ENCODE measurements at regions not wholly inside any gene's neighbourhood (a gene's known extent, or its start where the extent isn't known, plus 50 kb on each side); places are given as distances from the start of the nearest gene placed in this dataset.

DNA sequence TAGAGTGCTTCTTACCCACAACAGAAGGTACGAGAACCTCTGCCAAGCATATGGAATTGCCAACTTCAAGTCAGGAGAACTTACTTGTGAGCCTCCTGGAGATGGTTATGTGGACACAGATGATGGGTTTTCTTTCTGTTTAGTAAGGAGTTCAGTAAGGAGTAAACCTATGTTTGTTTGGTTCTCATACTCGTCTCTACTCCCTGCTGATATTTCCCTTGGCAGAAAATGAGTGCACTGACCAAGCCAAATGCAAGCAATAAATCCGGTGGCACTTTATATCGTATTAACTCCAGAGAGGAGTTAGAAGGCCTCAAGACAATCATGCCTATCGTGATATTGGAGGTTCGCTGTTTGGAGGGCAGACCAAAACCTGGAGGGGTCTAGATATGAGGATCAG, 83.2 kb upstream of the CYP1B1 start:
- H3K36me3 ChIP-seq (ENCODE audit: control insufficient read depth in 1 of 2, insufficient read depth in 2 of 2, low read length in 2 of 2) = no peaks in the 10 kb centered on the region
- H3K27me3 ChIP-seq (ENCODE audit: low read depth, low read length) = no peaks in the 10 kb centered on the region
- no peak overlapping the region for H3K4me3 ChIP-seq (ENCODE audit: low read depth in 1 of 2, low read length in 2 of 2)
- H3K9me3 ChIP-seq (ENCODE audit: control insufficient read depth in 1 of 2, low read length in 2 of 2) = no peaks in the 10 kb centered on the region
- peak overlapping the region; percentile 57 for H3K27ac ChIP-seq (ENCODE audit: low read length)
- no peaks in the 10 kb centered on the region for H3K4me1 ChIP-seq (ENCODE audit: control insufficient read depth in 1 of 2, insufficient read depth in 2 of 2, low read length in 2 of 2)

DNA sequence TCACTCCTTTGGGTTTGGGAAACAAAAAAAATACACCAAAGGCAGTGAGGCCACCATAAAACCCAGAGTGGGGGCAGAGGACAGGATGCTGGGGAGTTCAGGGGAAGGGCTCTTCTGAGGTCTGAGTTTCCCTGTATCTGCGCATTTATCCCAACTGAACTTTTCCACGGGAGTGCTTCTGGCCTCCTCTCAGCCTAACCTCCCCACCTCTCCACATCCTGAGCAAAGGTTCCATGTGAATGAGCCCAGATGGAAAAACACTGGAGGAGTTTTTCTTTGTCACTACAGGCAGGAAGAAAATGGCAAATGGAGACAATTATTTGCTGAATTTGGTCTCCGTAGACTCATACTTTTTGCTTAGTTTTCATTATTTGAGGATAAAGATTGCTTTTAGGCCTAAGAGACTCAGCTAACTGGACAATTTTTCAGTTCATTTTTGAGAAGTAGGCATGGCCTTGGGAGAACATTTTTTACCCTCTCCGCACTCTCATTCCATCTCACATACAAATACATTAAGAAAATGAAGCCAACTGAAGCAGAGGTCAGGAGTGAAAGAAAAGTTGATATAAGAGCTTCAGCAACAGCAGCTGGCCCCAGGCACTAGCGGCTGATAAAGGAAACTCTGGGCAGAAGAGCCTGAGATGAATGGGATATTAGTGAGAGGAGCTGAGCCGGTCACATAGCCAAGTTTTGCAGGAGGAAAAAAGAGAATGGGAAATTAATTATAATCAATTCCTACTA, 82.6 kb upstream of the CYP1B1 start:
- H3K4me3 ChIP-seq (ENCODE audit: low read depth in 1 of 2, low read length in 2 of 2) = no peak overlapping the region
- H3K27ac ChIP-seq (ENCODE audit: low read length) = peak overlapping the region; percentile 57
- no peaks in the 10 kb centered on the region for H3K9me3 ChIP-seq (ENCODE audit: control insufficient read depth in 1 of 2, low read length in 2 of 2)
- no peaks in the 10 kb centered on the region for H3K36me3 ChIP-seq (ENCODE audit: control insufficient read depth in 1 of 2, insufficient read depth in 2 of 2, low read length in 2 of 2)
- H3K27me3 ChIP-seq (ENCODE audit: low read depth, low read length) = no peaks in the 10 kb centered on the region
- no peaks in the 10 kb centered on the region for H3K4me1 ChIP-seq (ENCODE audit: control insufficient read depth in 1 of 2, insufficient read depth in 2 of 2, low read length in 2 of 2)

DNA sequence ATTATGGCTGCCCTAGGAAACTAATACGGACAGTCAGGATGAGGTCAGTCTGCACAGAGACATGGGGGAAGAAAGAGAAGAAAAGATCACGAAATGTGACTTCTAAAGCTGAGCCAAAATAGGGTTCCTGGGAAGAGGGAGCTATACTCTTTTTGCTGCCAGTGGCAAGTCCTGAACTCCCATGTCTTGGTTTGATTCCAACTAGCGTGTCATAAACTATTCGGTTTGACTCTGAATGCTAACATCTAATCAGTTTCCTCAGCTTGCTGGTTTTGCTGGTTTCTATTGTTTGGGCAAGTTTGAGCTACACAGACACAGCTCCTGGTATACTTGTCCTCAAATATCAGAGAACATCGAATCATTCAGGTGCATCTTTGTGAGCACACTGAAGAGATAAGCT, 80.5 kb upstream of the CYP1B1 start:
- no peak overlapping the region for H3K4me3 ChIP-seq (ENCODE audit: low read depth in 1 of 2, low read length in 2 of 2)
- no peak overlapping the region for H3K27ac ChIP-seq (ENCODE audit: low read length)
- no peaks in the 10 kb centered on the region for H3K9me3 ChIP-seq (ENCODE audit: control insufficient read depth in 1 of 2, low read length in 2 of 2)
- H3K4me1 ChIP-seq (ENCODE audit: control insufficient read depth in 1 of 2, insufficient read depth in 2 of 2, low read length in 2 of 2) = no peaks in the 10 kb centered on the region
- H3K27me3 ChIP-seq (ENCODE audit: low read depth, low read length) = no peaks in the 10 kb centered on the region
- no peaks in the 10 kb centered on the region for H3K36me3 ChIP-seq (ENCODE audit: control insufficient read depth in 1 of 2, insufficient read depth in 2 of 2, low read length in 2 of 2)

DNA sequence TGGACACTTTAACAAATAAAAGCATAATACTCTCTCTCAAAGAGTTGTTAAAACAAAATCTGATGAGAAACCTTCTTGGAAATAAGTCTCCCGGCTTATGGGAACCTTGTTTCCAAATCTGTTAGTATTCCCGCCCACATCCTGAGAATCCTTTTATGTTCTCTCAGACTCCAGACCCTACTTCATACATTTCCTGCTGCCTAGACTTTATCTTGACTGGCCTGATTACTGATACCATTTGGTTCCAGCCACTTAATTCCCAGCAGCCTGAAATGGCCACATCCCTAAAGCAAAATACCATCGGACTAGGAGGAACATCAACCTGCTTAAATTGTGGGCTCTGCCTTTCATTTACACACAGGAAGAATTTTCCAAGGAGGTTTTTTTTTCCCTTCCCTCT, 79.1 kb upstream of the CYP1B1 start:
- no peaks in the 10 kb centered on the region for H3K4me1 ChIP-seq (ENCODE audit: control insufficient read depth in 1 of 2, insufficient read depth in 2 of 2, low read length in 2 of 2)
- no peaks in the 10 kb centered on the region for H3K36me3 ChIP-seq (ENCODE audit: control insufficient read depth in 1 of 2, insufficient read depth in 2 of 2, low read length in 2 of 2)
- no peak overlapping the region for H3K27ac ChIP-seq (ENCODE audit: low read length)
- H3K27me3 ChIP-seq (ENCODE audit: low read depth, low read length) = no peaks in the 10 kb centered on the region
- H3K9me3 ChIP-seq (ENCODE audit: control insufficient read depth in 1 of 2, low read length in 2 of 2) = no peaks in the 10 kb centered on the region
- no peak overlapping the region for H3K4me3 ChIP-seq (ENCODE audit: low read depth in 1 of 2, low read length in 2 of 2)

DNA sequence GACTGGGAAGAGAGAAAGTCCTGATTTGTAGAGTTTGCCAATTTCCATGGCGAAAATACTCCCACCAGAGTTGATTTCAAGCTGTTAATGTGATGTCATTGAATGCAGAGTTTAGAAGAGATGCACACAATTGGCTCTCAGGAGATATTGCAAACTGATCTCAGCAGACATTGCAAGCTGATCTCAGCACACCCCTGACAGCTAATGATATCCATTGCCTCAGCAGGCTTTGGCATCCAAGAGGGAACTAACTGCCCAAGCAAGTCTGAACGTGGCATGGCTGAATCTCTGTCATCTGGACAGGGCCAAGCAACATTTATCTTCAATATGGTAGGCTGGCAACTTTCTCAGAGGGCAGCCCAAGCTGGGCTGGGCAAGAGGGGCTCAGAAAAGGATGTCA, 78.4 kb upstream of the CYP1B1 start:
- no peaks in the 10 kb centered on the region for H3K36me3 ChIP-seq (ENCODE audit: control insufficient read depth in 1 of 2, insufficient read depth in 2 of 2, low read length in 2 of 2)
- no peak overlapping the region for H3K4me3 ChIP-seq (ENCODE audit: low read depth in 1 of 2, low read length in 2 of 2)
- no peak overlapping the region for H3K27ac ChIP-seq (ENCODE audit: low read length)
- H3K4me1 ChIP-seq (ENCODE audit: control insufficient read depth in 1 of 2, insufficient read depth in 2 of 2, low read length in 2 of 2) = no peaks in the 10 kb centered on the region
- H3K9me3 ChIP-seq (ENCODE audit: control insufficient read depth in 1 of 2, low read length in 2 of 2) = no peaks in the 10 kb centered on the region
- H3K27me3 ChIP-seq (ENCODE audit: low read depth, low read length) = no peaks in the 10 kb centered on the region

DNA sequence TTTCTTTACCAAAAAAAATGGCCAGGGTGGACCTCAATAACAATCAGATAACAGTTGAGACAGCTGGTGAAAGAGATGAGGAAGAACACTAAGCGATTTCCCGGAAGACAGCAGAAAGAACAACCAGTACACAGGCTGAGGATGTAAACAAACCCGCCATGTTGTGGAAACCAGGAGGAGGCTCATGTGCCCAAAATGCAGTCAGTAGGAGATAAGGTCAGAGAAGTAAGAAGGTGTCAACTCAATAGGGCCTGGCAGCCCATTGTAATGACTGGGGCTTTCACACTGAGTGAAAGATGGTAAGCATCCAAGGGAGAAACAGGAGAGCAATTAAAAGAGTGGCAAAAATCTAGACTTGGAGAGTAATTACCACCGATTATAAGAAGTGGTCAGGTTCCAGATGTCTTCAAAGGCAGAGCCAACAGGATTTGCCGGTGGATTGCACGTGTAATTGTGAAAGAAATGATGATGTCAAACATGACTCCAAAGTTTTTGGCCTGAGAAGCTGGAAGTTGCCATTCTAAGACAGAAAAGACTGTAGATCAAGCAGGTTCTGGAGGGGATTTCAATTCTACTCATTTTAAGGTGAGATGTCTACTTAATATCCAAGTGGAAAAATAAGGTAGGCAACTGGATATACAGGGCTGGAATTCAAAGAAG, 77.7 kb upstream of the CYP1B1 start:
- no peak overlapping the region for H3K4me3 ChIP-seq (ENCODE audit: low read depth in 1 of 2, low read length in 2 of 2)
- H3K4me1 ChIP-seq (ENCODE audit: control insufficient read depth in 1 of 2, insufficient read depth in 2 of 2, low read length in 2 of 2) = no peaks in the 10 kb centered on the region
- no peaks in the 10 kb centered on the region for H3K9me3 ChIP-seq (ENCODE audit: control insufficient read depth in 1 of 2, low read length in 2 of 2)
- H3K36me3 ChIP-seq (ENCODE audit: control insufficient read depth in 1 of 2, insufficient read depth in 2 of 2, low read length in 2 of 2) = no peaks in the 10 kb centered on the region
- no peak overlapping the region for H3K27ac ChIP-seq (ENCODE audit: low read length)
- H3K27me3 ChIP-seq (ENCODE audit: low read depth, low read length) = no peaks in the 10 kb centered on the region

DNA sequence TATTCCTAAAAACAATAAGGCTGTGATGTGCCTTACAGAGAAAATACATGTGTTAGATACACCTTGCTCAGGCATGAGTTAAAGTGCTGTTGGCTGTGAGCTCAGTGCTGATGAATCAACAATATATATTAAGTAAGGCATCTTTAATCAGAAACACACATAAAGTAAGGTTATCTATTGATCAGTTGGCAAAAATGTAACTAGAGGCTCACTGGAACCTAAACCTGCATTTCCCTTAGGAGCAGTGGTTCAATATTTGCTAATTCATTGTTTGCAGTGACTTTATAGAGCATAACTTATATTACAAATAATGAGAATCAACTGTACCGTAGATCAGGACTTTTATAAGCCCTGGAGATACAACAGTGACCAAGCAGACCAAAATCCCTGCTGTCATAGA, 77.0 kb upstream of the CYP1B1 start:
- Histone ChIP-seq H3K27me3 (ENCODE audit: low read depth, low read length) (no peaks in the 10 kb centered on the region), H3K4me1 (ENCODE audit: control insufficient read depth in 1 of 2, insufficient read depth in 2 of 2, low read length in 2 of 2) (no peaks in the 10 kb centered on the region), H3K4me3 (ENCODE audit: low read depth in 1 of 2, low read length in 2 of 2) (no peak overlapping the region), H3K27ac (ENCODE audit: low read length) (no peak overlapping the region), H3K9me3 (ENCODE audit: control insufficient read depth in 1 of 2, low read length in 2 of 2) (no peaks in the 10 kb centered on the region), H3K36me3 (ENCODE audit: control insufficient read depth in 1 of 2, insufficient read depth in 2 of 2, low read length in 2 of 2) (no peaks in the 10 kb centered on the region)

DNA sequence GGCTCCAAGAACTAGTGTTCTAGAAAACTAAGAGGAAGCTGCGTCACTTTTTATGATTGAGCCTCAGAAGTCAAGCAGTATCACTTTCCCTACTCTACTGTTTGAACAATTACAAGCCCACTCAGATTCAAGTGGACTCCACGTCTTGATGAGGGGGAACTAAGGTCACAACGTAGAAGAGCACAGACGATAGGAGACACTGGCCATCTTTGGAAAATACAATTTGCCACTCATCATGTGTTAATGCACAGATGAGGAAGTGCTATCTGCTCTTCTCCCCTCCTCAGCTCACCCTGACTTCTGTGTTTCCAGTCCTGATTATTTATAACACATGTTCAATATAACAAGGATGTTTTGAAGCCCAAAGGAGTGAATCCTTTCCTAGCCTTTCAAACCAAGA, 76.1 kb upstream of the CYP1B1 start:
- H3K9me3 ChIP-seq (ENCODE audit: control insufficient read depth in 1 of 2, low read length in 2 of 2) = no peaks in the 10 kb centered on the region
- H3K36me3 ChIP-seq (ENCODE audit: control insufficient read depth in 1 of 2, insufficient read depth in 2 of 2, low read length in 2 of 2) = peaks cover 0 to 3% of the 10 kb centered on the region in 2 donors
- no peak overlapping the region for H3K27ac ChIP-seq (ENCODE audit: low read length)

DNA sequence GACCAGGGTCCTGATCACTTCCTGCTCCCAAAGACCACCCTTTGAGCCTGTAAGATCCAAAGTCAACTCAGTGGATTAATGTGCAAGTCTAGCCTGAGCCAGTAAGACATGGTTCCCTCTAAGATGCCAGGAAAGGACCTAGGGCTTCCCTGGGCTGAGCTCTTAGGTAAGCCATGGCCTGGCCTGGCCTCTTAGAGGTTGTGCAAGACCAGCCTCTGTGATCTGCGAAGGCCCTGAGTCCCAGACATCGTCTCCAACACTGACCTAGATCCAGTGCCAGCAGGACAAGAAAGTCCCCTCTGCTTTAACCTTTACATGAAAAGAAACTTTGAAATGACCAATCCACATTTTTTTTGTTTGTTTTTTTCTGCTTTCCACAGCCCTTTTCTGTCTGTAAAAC, 73.6 kb upstream of the CYP1B1 start:
- no peak overlapping the region for H3K27ac ChIP-seq (ENCODE audit: low read length)
- no peak overlapping the region for H3K4me3 ChIP-seq (ENCODE audit: low read depth in 1 of 2, low read length in 2 of 2)
- H3K36me3 ChIP-seq (ENCODE audit: control insufficient read depth in 1 of 2, insufficient read depth in 2 of 2, low read length in 2 of 2) = peaks cover 0 to 10% of the 10 kb centered on the region in 2 donors
- no peaks in the 10 kb centered on the region for H3K27me3 ChIP-seq (ENCODE audit: low read depth, low read length)
- peaks cover 0 to 4% of the 10 kb centered on the region in 2 donors for H3K4me1 ChIP-seq (ENCODE audit: control insufficient read depth in 1 of 2, insufficient read depth in 2 of 2, low read length in 2 of 2)
- no peaks in the 10 kb centered on the region for H3K9me3 ChIP-seq (ENCODE audit: control insufficient read depth in 1 of 2, low read length in 2 of 2)

More for the DNA sequence above, 76.1 kb upstream of the CYP1B1 start:
- H3K4me1 ChIP-seq (ENCODE audit: control insufficient read depth in 1 of 2, insufficient read depth in 2 of 2, low read length in 2 of 2) = peaks cover 0 to 3% of the 10 kb centered on the region in 2 donors
- H3K4me3 ChIP-seq (ENCODE audit: low read depth in 1 of 2, low read length in 2 of 2) = no peak overlapping the region
- no peaks in the 10 kb centered on the region for H3K27me3 ChIP-seq (ENCODE audit: low read depth, low read length)

DNA sequence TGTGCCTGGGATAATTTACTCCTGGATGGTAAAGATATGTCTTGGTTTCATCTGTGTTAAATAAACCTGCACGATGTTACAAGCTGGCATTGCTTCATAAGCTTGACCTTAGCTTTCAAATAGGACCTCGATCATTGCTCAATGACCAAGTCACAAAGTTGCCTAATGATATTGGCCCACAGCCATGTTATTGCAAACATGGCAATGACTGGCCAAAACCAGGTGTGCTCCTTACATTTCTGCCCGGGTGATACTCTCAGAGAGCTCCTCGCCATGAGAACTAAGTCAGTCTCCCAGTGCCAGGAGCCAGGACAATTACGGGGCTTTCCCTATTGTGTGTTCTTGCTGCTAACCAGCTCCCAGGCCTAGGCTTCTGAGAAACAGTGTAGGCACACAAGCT, 72.5 kb upstream of the CYP1B1 start:
- Histone ChIP-seq H3K4me3 (ENCODE audit: low read depth in 1 of 2, low read length in 2 of 2) (no peak overlapping the region), H3K4me1 (ENCODE audit: control insufficient read depth in 1 of 2, insufficient read depth in 2 of 2, low read length in 2 of 2) (peaks cover 0 to 4% of the 10 kb centered on the region in 2 donors), H3K9me3 (ENCODE audit: control insufficient read depth in 1 of 2, low read length in 2 of 2) (peaks cover 0 to 3% of the 10 kb centered on the region in 2 donors), H3K27me3 (ENCODE audit: low read depth, low read length) (no peaks in the 10 kb centered on the region), H3K27ac (ENCODE audit: low read length) (no peak overlapping the region), H3K36me3 (ENCODE audit: control insufficient read depth in 1 of 2, insufficient read depth in 2 of 2, low read length in 2 of 2) (peaks cover 0 to 10% of the 10 kb centered on the region in 2 donors)

DNA sequence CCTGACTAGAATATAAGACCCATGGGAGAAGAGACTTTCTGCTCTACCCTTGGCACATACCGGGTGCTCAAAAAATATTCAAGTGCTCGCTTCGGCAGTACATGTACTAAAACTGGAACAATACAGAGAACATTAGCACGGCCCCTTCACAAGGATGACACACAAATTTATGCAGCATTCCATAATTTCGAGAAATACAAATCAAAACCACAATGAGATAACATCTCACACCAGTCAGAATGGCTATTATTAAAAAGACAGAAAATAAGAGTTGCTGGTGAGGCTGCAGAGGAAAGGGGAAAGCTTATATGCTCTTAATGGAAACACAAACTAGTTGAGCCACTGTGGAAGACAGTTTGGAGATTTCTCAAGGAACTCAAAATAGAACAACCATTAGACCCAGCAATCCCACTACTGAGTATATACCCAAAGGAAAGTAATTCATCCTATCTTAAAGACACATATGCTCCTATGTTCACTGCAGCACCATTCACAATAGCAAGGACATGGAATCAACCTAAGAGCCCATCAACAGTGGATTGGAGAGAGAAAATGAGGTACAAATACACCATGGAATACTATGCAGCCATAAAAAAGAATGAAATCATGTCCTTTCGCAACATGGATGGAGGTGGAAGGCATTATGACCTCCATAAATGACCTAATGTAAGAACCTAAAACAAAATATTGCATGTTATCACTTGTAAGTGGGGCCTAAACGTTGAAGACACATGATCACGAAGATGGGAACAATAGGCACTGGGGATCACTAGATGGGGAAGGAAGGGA, 71.6 kb upstream of the CYP1B1 start:
- peak overlapping the region; percentile 64 for H3K27ac ChIP-seq (ENCODE audit: low read length)
- no peaks in the 10 kb centered on the region for H3K27me3 ChIP-seq (ENCODE audit: low read depth, low read length)
- peaks cover 0 to 10% of the 10 kb centered on the region in 2 donors for H3K36me3 ChIP-seq (ENCODE audit: control insufficient read depth in 1 of 2, insufficient read depth in 2 of 2, low read length in 2 of 2)
- no peak overlapping the region for H3K4me3 ChIP-seq (ENCODE audit: low read depth in 1 of 2, low read length in 2 of 2)
- H3K4me1 ChIP-seq (ENCODE audit: control insufficient read depth in 1 of 2, insufficient read depth in 2 of 2, low read length in 2 of 2) = peaks cover 0 to 4% of the 10 kb centered on the region in 2 donors
- H3K9me3 ChIP-seq (ENCODE audit: control insufficient read depth in 1 of 2, low read length in 2 of 2) = peaks cover 0 to 5% of the 10 kb centered on the region in 2 donors

Data from muscle layer of duodenum (tissue), 2 donors.